Adipocyte (in vitro differentiated cells): ENCODE measurements at regions not wholly inside any gene's neighbourhood (a gene's known extent, or its start where the extent isn't known, plus 50 kb on each side); places are given as distances from the start of the nearest gene placed in this dataset.

ENCODE experiments used
- DNase-seq: peaks from one replicate; pipeline ENCODE4 v3.0.0-alpha.2; 2015; ENCODE audit warnings: low read depth
- H3K27me3 ChIP-seq: replicated peaks from 2 replicates; pipeline ENCODE4 v1.7.0; 2013; ENCODE audit warnings: mild to moderate bottlenecking, low read length, moderate library complexity; ENCODE audit not compliant: control insufficient read depth, insufficient read depth
- H3K36me3 ChIP-seq: 2 replicates; pipeline ENCODE4 v1.7.0; 2013; ENCODE audit warnings: low read length, mild to moderate bottlenecking, moderate library complexity; ENCODE audit not compliant: control insufficient read depth, insufficient read depth, severe bottlenecking
- H3K4me1 ChIP-seq: 2 replicates; pipeline ENCODE4 v1.7.0; 2013; ENCODE audit warnings: mild to moderate bottlenecking, low read length, moderate library complexity; ENCODE audit not compliant: control insufficient read depth, insufficient read depth
- H3K4me3 ChIP-seq: 2 replicates; pipeline ENCODE4 v1.7.0; 2013; ENCODE audit warnings: mild to moderate bottlenecking, low read length, moderate library complexity
- H3K9ac ChIP-seq: 2 replicates; pipeline ENCODE4 v1.7.0; 2013; ENCODE audit warnings: mild to moderate bottlenecking, low read length, moderate library complexity
- H3K9me3 ChIP-seq: 2 replicates; pipeline ENCODE4 v1.7.0; 2013; ENCODE audit warnings: mild to moderate bottlenecking, low read length, moderate library complexity; ENCODE audit not compliant: control insufficient read depth

GRCh38 chr5:68770551-68770950 lies 323.3 kb upstream of the SLC30A5 start:
- Histone ChIP-seq H3K9me3 (no peaks in the 10 kb centered on the region), H3K4me3 (no peak overlapping the region), H3K27me3 (peaks cover 3% of the 10 kb centered on the region), H3K4me1 (no peaks in the 10 kb centered on the region), H3K36me3 (no peaks in the 10 kb centered on the region), H3K9ac (no peak overlapping the region)
- DNase-seq = peak; percentile 9

DNA sequence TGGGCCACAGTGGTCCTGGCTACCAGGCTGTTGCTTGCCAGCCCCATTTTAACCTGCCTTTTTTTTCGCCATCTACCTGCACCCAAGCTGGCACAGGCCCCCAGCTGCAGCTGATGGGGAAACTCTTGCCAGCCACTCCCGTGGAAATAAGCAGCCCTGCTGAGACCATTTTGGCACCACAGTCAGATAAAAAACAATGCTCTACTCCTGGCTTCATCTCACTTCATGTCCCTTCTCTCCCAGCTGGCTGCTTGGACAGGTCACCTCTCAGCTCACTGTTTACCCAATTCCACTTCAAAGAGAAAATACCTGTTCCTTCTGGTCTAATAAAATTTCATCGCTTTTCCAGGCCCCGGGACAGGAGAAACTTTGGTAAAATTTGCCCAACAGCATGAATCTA lies 322.6 kb upstream of the SLC30A5 start:
- Histone ChIP-seq H3K27me3 (peaks cover 3% of the 10 kb centered on the region), H3K4me3 (no peak overlapping the region), H3K4me1 (no peaks in the 10 kb centered on the region), H3K9me3 (no peaks in the 10 kb centered on the region), H3K36me3 (no peaks in the 10 kb centered on the region), H3K9ac (no peak overlapping the region)
- DNase-seq = no peak

GRCh38 chr5:68771732-68772131 lies 322.1 kb upstream of the SLC30A5 start:
- no peaks in the 10 kb centered on the region for H3K36me3 ChIP-seq
- no peak overlapping the region for H3K9ac ChIP-seq
- peaks cover 3% of the 10 kb centered on the region for H3K27me3 ChIP-seq
- H3K4me3 ChIP-seq = no peak overlapping the region
- H3K9me3 ChIP-seq = no peaks in the 10 kb centered on the region
- no peaks in the 10 kb centered on the region for H3K4me1 ChIP-seq
- DNase-seq = no peak

DNA sequence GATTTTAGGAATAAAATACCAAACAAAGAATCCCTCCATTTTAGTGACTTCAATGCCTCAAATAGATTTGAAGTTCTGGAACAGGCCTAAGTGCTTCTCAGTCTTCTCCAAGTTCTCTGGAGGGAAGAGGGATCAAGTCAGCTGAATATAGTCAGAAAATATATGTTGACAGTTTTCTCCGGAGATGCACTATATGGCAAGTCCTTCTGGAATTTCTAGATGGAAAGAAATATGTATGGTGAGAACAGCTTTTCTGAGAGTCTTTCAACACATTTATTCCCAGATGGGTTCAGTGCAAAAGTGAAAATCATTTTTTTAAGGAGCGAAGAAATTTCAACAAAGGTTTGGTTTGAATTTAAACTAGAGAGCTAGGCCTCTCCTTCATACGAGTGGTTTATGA lies 317.4 kb upstream of the SLC30A5 start:
- DNase-seq = no peak
- Histone ChIP-seq H3K36me3 (no peaks in the 10 kb centered on the region), H3K4me1 (peaks cover 7% of the 10 kb centered on the region), H3K27me3 (no peaks in the 10 kb centered on the region), H3K4me3 (no peak overlapping the region), H3K9me3 (no peaks in the 10 kb centered on the region), H3K9ac (no peak overlapping the region)

GRCh38 chr5:68777135-68777534 lies 316.7 kb upstream of the SLC30A5 start:
- no peaks in the 10 kb centered on the region for H3K9me3 ChIP-seq
- H3K4me1 ChIP-seq = peaks cover 7% of the 10 kb centered on the region
- H3K36me3 ChIP-seq = no peaks in the 10 kb centered on the region
- H3K4me3 ChIP-seq = no peak overlapping the region
- no peak for DNase-seq
- H3K27me3 ChIP-seq = no peaks in the 10 kb centered on the region
- no peak overlapping the region for H3K9ac ChIP-seq

DNA sequence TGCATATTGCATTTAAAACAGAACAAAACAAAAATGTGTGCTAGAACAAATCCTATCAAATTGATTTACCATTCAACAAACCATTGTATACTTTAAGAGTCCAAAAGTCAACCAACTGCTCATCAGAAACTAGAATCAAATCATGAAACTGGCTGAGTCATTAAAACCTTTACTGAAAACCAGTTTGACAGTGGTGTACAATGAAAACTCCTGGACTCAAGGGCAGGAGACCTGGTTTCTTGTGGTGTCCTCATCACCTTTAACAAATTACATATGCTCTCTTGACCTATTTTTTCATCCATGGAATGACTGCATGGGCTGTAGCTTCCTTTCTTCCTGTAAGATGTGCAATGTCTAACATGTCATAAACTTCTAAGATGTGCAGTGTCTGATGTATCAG lies 315.3 kb upstream of the SLC30A5 start:
- no peaks in the 10 kb centered on the region for H3K9me3 ChIP-seq
- no peak for DNase-seq
- no peaks in the 10 kb centered on the region for H3K27me3 ChIP-seq
- no peaks in the 10 kb centered on the region for H3K36me3 ChIP-seq
- H3K9ac ChIP-seq = no peak overlapping the region
- no peak overlapping the region for H3K4me3 ChIP-seq
- peaks cover 7% of the 10 kb centered on the region for H3K4me1 ChIP-seq

- Histone ChIP-seq H3K9ac (no peak overlapping the region), H3K36me3 (no peaks in the 10 kb centered on the region), H3K27me3 (no peaks in the 10 kb centered on the region), H3K4me1 (peaks cover 7% of the 10 kb centered on the region), H3K4me3 (no peak overlapping the region), H3K9me3 (peaks cover 13% of the 10 kb centered on the region)
- peak; percentile 51 for DNase-seq
Observed at GRCh38 chr5:68780299-68780955, 313.4 kb upstream of the SLC30A5 start.

- peaks cover 4% of the 10 kb centered on the region for H3K9me3 ChIP-seq
- no peak for DNase-seq
- H3K9ac ChIP-seq = no peak overlapping the region
- H3K4me3 ChIP-seq = no peak overlapping the region
- no peaks in the 10 kb centered on the region for H3K36me3 ChIP-seq
- no peaks in the 10 kb centered on the region for H3K4me1 ChIP-seq
- H3K27me3 ChIP-seq = no peaks in the 10 kb centered on the region
Observed at GRCh38 chr5:68793074-68793473, 300.7 kb upstream of the SLC30A5 start.

DNA sequence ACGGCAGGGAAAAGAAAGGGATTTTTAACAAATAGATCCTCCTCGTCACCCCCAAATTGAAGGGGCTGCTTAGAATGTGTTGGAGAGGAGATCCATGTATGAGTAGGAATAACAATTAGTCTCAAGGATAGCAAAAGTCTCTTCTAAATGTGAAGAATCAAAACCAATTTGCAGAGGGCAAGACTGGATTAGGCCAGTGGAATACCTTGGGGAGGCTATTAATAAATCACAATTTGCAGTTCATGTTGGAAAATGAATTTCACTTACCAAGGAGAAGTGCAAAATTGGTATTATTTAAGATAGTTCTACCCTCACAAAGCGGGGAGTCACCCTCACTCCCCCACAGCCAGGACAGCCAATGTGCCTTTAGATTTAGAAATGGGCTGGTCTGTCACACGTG lies 299.8 kb upstream of the SLC30A5 start:
- Histone ChIP-seq H3K4me1 (no peaks in the 10 kb centered on the region), H3K9me3 (peaks cover 4% of the 10 kb centered on the region), H3K4me3 (no peak overlapping the region), H3K9ac (no peak overlapping the region), H3K36me3 (no peaks in the 10 kb centered on the region), H3K27me3 (no peaks in the 10 kb centered on the region)
- no peak for DNase-seq

DNA sequence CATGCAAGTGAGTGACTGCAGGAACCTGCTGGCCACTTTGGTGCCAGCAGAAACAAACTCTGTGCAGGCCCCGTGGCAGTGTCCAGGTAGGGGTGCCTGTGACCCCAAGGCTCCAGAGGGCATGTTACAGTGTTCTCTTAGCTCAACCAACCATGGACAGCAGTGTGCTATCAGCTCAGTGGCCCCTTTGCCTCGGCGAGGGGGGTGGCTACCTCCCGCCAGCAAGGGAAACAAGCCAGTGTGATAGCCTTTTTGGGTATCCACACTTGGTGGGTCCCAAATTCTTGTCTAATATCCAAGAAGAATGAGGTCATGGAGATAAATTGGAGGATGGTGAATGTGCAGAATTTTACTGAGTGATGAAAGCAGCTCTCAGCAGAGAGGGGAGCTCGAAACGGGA lies 298.6 kb upstream of the SLC30A5 start:
- Histone ChIP-seq H3K36me3 (no peaks in the 10 kb centered on the region), H3K9ac (no peak overlapping the region), H3K4me3 (no peak overlapping the region), H3K27me3 (no peaks in the 10 kb centered on the region), H3K9me3 (peaks cover 4% of the 10 kb centered on the region), H3K4me1 (no peaks in the 10 kb centered on the region)
- no peak for DNase-seq

DNA sequence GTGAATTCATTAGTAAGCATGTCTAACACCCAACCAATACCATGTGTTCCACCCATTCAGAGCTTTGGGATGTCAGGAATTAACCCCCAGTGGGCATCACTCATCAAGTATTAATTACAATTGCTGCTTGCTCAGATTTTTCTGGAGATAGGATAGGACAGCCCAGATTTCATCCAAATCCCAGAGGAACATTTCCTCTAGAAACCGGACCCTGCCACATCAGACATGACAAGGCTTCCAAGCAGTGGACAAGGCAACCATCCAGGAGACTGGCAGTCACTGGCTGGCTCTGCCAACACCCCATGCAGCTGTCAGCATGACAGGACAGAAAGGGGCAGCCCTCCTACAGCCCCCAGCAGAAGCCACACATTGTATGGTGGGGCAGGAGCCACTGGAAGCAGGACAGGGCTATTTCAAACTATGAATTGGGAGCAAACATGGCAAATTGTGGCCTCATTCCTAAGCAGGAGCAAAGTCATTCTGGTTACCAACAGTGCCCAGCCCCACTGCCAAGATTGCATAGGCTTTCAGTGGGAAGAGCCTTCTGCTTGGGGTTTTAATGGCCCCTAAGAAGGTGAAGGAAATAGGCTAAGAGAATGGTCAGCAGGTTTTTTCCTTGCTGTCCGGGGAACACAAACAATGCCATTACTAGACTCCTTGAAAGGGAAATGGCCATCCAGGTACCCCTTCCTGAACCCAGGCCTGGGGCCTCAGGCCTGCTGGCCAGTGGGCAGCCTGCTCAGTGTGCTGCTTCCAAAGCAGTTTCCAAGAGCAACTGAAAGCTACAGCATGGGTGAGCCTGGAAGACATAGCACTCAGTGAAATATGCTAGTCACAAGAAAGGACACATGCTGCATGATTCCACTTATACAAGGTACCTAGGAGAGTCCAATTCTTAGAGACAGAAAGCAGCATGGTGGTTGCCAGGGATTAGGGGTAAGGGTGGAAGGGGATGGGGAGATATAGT lies 294.7 kb upstream of the SLC30A5 start:
- DNase-seq = no peak

More for the DNA sequence above, 294.7 kb upstream of the SLC30A5 start:
- no peaks in the 10 kb centered on the region for H3K27me3 ChIP-seq
- no peak overlapping the region for H3K4me3 ChIP-seq
- peaks cover 4% of the 10 kb centered on the region for H3K9me3 ChIP-seq
- no peaks in the 10 kb centered on the region for H3K36me3 ChIP-seq
- H3K9ac ChIP-seq = no peak overlapping the region
- H3K4me1 ChIP-seq = no peaks in the 10 kb centered on the region
